ENCODE measurements at regions not wholly inside any gene's neighbourhood (a gene's known extent, or its start where the extent isn't known, plus 50 kb on each side); places are given as distances from the start of the nearest gene placed in this dataset.

GRCh38 chr6:4186385-4186784, 51.0 kb upstream of the ECI2 start:
- TF ChIP-seq EP300 (IDR thresholded peaks at IDR 0.05) (no peak), CTCF (IDR thresholded peaks at IDR 0.05) (no peak), POLR2A (IDR thresholded peaks at IDR 0.05) (no peak), POLR2AphosphoS5 (IDR thresholded peaks at IDR 0.05) (no peak)
- Histone ChIP-seq H3K36me3 (no peaks in the 10 kb centered on the region), H3K27me3 (no peaks in the 10 kb centered on the region), H3K4me1 (no peaks in the 10 kb centered on the region), H3K9me3 (no peaks in the 10 kb centered on the region), H3K27ac (no peak overlapping the region), H3K4me3 (no peak overlapping the region)
- ATAC-seq, result no peak
- 75 to 100% methylated on average over 2 to 4 of the region's 4 CpGs for WGBS, 2 donors (ENCODE audit: low coverage in 1 of 2)

- WGBS, 2 donors (ENCODE audit: low coverage in 1 of 2), result 54 to 100% methylated on average over 2 of the region's 2 CpGs
- TF ChIP-seq POLR2A (IDR thresholded peaks at IDR 0.05) (no peak), CTCF (IDR thresholded peaks at IDR 0.05) (no peak), POLR2AphosphoS5 (IDR thresholded peaks at IDR 0.05) (no peak), EP300 (IDR thresholded peaks at IDR 0.05) (no peak)
- Histone ChIP-seq H3K36me3 (no peaks in the 10 kb centered on the region), H3K27me3 (no peaks in the 10 kb centered on the region), H3K9me3 (no peaks in the 10 kb centered on the region), H3K4me3 (no peak overlapping the region), H3K4me1 (no peaks in the 10 kb centered on the region), H3K27ac (no peak overlapping the region)
- ATAC-seq, result no peak
Observed at GRCh38 chr6:4185846-4186245, 50.5 kb upstream of the ECI2 start.

- no peaks in the 10 kb centered on the region for H3K36me3 ChIP-seq
- no peak overlapping the region for H3K4me3 ChIP-seq
Observed at GRCh38 chr6:4185419-4185818, 50.0 kb upstream of the ECI2 start.

More at GRCh38 chr6:4185419-4185818, 50.0 kb upstream of the ECI2 start:
- Histone ChIP-seq H3K27me3 (no peaks in the 10 kb centered on the region), H3K27ac (no peak overlapping the region), H3K4me1 (no peaks in the 10 kb centered on the region), H3K9me3 (no peaks in the 10 kb centered on the region)
- no peak for ATAC-seq
- WGBS, 2 donors (ENCODE audit: low coverage in 1 of 2), result 87 to 92% methylated on average over 2 to 5 of the region's 5 CpGs
- no peak for TF ChIP-seq POLR2AphosphoS5 (IDR thresholded peaks at IDR 0.05)
- TF ChIP-seq CTCF (IDR thresholded peaks at IDR 0.05), result no peak
- no peak for TF ChIP-seq POLR2A (IDR thresholded peaks at IDR 0.05)
- no peak for TF ChIP-seq EP300 (IDR thresholded peaks at IDR 0.05)

Small RNA genes lying in the stretch of these regions (small RNA-seq; reads per million reads assigned to genes)
- gene AL133393.1 (0 reads per million in 4 donors), gene RNA5SP202 (29.9 to 173 (median 76.6) reads per million in 4 donors)

All from gastroesophageal sphincter (tissue), 4 donors.